Mucosa of stomach (tissue), 1 donor: ENCODE measurements at regions not wholly inside any gene's neighbourhood (a gene's known extent, or its start where the extent isn't known, plus 50 kb on each side); places are given as distances from the start of the nearest gene placed in this dataset.

Source experiments
- H3K27me3 ChIP-seq: one replicate; pipeline ENCODE4 v1.7.0; 2013; ENCODE audit warnings: mild to moderate bottlenecking, low read length; ENCODE audit not compliant: control insufficient read depth, insufficient read depth
- H3K36me3 ChIP-seq: one replicate; pipeline ENCODE4 v1.7.0; 2013; ENCODE audit warnings: low read length; ENCODE audit not compliant: control insufficient read depth, insufficient read depth
- H3K4me1 ChIP-seq: one replicate; pipeline ENCODE4 v1.7.0; 2013; ENCODE audit warnings: mild to moderate bottlenecking, low read length; ENCODE audit not compliant: control insufficient read depth, insufficient read depth
- H3K4me3 ChIP-seq: one replicate; pipeline ENCODE4 v1.7.0; 2013; ENCODE audit warnings: low read length
- H3K9ac ChIP-seq: one replicate; pipeline ENCODE4 v1.7.0; 2013; ENCODE audit warnings: mild to moderate bottlenecking, low read length, moderate library complexity
- H3K9me3 ChIP-seq: one replicate; pipeline ENCODE4 v1.7.0; 2013; ENCODE audit warnings: mild to moderate bottlenecking, low read length, moderate library complexity; ENCODE audit not compliant: control insufficient read depth
- donor health status: Pancreatic carcinoma.

GRCh38 chr21:27122686-27123085 lies 155.8 kb upstream of the ADAMTS5 start:
- Histone ChIP-seq H3K9ac (no peak overlapping the region), H3K4me3 (no peak overlapping the region), H3K9me3 (no peaks in the 10 kb centered on the region), H3K4me1 (no peaks in the 10 kb centered on the region), H3K36me3 (no peaks in the 10 kb centered on the region), H3K27me3 (no peaks in the 10 kb centered on the region)

GRCh38 chr21:27114111-27114510 lies 147.2 kb upstream of the ADAMTS5 start:
- Histone ChIP-seq H3K4me3 (no peak overlapping the region), H3K36me3 (no peaks in the 10 kb centered on the region), H3K27me3 (no peaks in the 10 kb centered on the region), H3K9me3 (no peaks in the 10 kb centered on the region), H3K9ac (no peak overlapping the region), H3K4me1 (no peaks in the 10 kb centered on the region)

- Histone ChIP-seq H3K9ac (no peak overlapping the region), H3K36me3 (no peaks in the 10 kb centered on the region), H3K4me3 (no peak overlapping the region), H3K9me3 (no peaks in the 10 kb centered on the region), H3K4me1 (no peaks in the 10 kb centered on the region), H3K27me3 (no peaks in the 10 kb centered on the region)
Observed at GRCh38 chr21:27112186-27112585, 145.3 kb upstream of the ADAMTS5 start.

- Histone ChIP-seq H3K4me1 (no peaks in the 10 kb centered on the region), H3K9me3 (no peaks in the 10 kb centered on the region), H3K4me3 (no peak overlapping the region), H3K36me3 (no peaks in the 10 kb centered on the region), H3K27me3 (no peaks in the 10 kb centered on the region), H3K9ac (no peak overlapping the region)
Observed at GRCh38 chr21:27110956-27111355, 144.1 kb upstream of the ADAMTS5 start.

GRCh38 chr21:27108701-27109100 lies 141.8 kb upstream of the ADAMTS5 start:
- Histone ChIP-seq H3K9ac (no peak overlapping the region), H3K4me3 (no peak overlapping the region), H3K27me3 (no peaks in the 10 kb centered on the region), H3K9me3 (no peaks in the 10 kb centered on the region), H3K4me1 (no peaks in the 10 kb centered on the region), H3K36me3 (no peaks in the 10 kb centered on the region)

GRCh38 chr21:27108228-27108627 lies 141.3 kb upstream of the ADAMTS5 start:
- Histone ChIP-seq H3K9me3 (no peaks in the 10 kb centered on the region), H3K27me3 (no peaks in the 10 kb centered on the region), H3K4me1 (no peaks in the 10 kb centered on the region), H3K36me3 (no peaks in the 10 kb centered on the region), H3K4me3 (no peak overlapping the region), H3K9ac (no peak overlapping the region)

- Histone ChIP-seq H3K4me3 (no peak overlapping the region), H3K9ac (no peak overlapping the region), H3K4me1 (no peaks in the 10 kb centered on the region), H3K9me3 (no peaks in the 10 kb centered on the region), H3K36me3 (no peaks in the 10 kb centered on the region), H3K27me3 (no peaks in the 10 kb centered on the region)
Observed at GRCh38 chr21:27104846-27105431, 138.1 kb upstream of the ADAMTS5 start.

- Histone ChIP-seq H3K9me3 (no peaks in the 10 kb centered on the region), H3K36me3 (no peaks in the 10 kb centered on the region), H3K4me1 (no peaks in the 10 kb centered on the region), H3K27me3 (no peaks in the 10 kb centered on the region), H3K4me3 (no peak overlapping the region), H3K9ac (no peak overlapping the region)
Observed at GRCh38 chr21:27103768-27104167, 136.9 kb upstream of the ADAMTS5 start.

GRCh38 chr21:27101523-27101922 lies 134.6 kb upstream of the ADAMTS5 start:
- H3K9me3 ChIP-seq, result no peaks in the 10 kb centered on the region
- no peak overlapping the region for H3K4me3 ChIP-seq
- H3K4me1 ChIP-seq, result no peaks in the 10 kb centered on the region
- H3K9ac ChIP-seq, result no peak overlapping the region
- H3K36me3 ChIP-seq, result no peaks in the 10 kb centered on the region
- H3K27me3 ChIP-seq, result no peaks in the 10 kb centered on the region

GRCh38 chr21:27094184-27094948 lies 127.5 kb upstream of the ADAMTS5 start:
- H3K4me3 ChIP-seq, result no peak overlapping the region

GRCh38 chr21:27086630-27087029 lies 119.7 kb upstream of the ADAMTS5 start:
- Histone ChIP-seq H3K4me1 (no peaks in the 10 kb centered on the region), H3K9me3 (no peaks in the 10 kb centered on the region), H3K9ac (no peak overlapping the region), H3K4me3 (no peak overlapping the region), H3K27me3 (no peaks in the 10 kb centered on the region), H3K36me3 (no peaks in the 10 kb centered on the region)

More at GRCh38 chr21:27094184-27094948, 127.5 kb upstream of the ADAMTS5 start:
- Histone ChIP-seq H3K4me1 (no peaks in the 10 kb centered on the region), H3K27me3 (no peaks in the 10 kb centered on the region), H3K9me3 (no peaks in the 10 kb centered on the region), H3K36me3 (no peaks in the 10 kb centered on the region), H3K9ac (no peak overlapping the region)

GRCh38 chr21:27086186-27086585 lies 119.3 kb upstream of the ADAMTS5 start:
- H3K9me3 ChIP-seq, result no peaks in the 10 kb centered on the region
- no peaks in the 10 kb centered on the region for H3K27me3 ChIP-seq
- no peak overlapping the region for H3K9ac ChIP-seq
- no peak overlapping the region for H3K4me3 ChIP-seq
- H3K36me3 ChIP-seq, result no peaks in the 10 kb centered on the region
- H3K4me1 ChIP-seq, result no peaks in the 10 kb centered on the region
